HG03097 (cell line): ENCODE measurements at regions not wholly inside any gene's neighbourhood (a gene's known extent, or its start where the extent isn't known, plus 50 kb on each side); places are given as distances from the start of the nearest gene placed in this dataset.
"Not testable (repeated sequence)": the region's sequence is repeated elsewhere in the genome, so short reads cannot be mapped to it uniquely, and the experiment has no call there.

Experiments used
- ATAC-seq: cut with Tn5 transposase; IDR thresholded peaks from one replicate; pipeline ENCODE4 v1.9.1; 2021; ENCODE audit not compliant: unreplicated experiment, low FRiP score

- ATAC-seq: no peak
Observed at GRCh38 chr2:150271952-150272802, 215.3 kb downstream of the RND3 start.

DNA sequence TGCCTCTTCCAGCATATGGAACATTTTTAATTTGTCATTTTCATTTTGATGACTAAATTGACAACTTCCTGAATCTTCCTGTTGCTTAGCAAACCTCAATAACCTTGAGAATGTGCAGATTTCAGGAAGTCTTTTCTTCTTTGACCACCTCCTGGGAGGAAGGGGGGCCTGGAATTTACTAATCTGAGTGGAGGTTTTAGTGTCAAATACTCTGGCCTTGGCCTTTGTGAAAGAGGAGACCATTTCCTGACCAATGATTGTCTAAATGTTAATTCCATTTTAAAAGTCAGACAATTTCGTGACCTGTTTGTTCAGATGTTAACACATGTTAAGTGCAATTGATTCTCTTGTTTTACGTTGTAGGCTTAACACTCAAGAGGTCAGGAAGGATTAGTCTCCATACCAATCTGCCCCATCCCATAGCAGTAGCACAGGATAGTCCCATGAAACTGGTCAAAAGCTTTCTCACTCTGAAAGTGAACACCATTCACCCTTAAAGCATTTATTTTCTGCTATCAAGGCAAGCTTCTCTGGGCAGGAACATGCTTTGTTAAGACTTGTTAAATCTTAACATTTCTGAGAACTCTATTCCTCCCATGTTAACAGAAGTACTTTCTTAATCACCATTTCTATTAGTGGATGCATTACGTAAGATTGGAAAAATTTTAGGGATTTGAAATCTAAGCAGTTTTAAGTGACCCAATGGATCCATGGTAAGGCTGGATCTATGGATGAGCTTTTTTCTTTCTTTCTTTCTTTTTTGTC, 219.6 kb downstream of the RND3 start:
- ATAC-seq: no peak

GRCh38 chr2:150266931-150267330, 220.5 kb downstream of the RND3 start:
- no peak for ATAC-seq

DNA sequence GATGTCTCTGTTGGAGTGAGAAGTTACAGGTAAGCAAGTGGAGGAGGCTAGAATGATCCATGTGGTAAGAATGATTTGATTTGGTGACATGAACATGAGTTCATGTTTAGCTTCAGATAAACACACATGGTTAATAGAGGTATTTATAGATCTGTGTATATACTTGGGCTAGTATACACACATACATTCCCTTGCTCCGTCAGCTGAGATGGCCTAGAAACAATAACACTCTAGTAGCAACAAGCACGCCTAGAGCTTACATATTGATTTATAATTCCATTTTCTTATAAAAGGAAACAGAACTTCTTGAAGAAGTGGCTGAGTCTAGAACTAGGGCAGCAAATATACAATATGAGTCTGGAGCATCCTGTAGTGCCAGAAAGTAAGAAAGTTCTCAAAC, 223.0 kb downstream of the RND3 start:
- ATAC-seq: no peak

DNA sequence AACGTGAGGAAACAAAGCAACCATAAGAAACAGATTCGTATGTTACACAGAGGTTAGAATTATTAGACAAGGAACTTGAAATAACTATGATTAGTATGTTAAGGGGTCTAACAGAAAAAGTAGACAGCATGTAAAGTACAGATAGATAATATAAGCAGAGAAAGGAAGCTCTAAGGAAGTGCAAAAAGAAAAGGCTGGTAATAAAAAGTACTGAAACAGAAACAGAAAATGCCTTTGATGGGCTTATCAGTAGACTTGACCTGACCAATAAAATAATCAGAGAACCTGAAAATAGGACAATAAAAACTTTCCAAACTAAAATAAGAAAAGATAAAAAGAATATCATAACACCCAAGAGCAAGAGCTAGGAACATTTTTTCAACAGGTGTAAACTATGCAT, 225.8 kb downstream of the RND3 start:
- ATAC-seq: no peak

GRCh38 chr2:150260636-150261035, 226.8 kb downstream of the RND3 start:
- no peak for ATAC-seq

DNA sequence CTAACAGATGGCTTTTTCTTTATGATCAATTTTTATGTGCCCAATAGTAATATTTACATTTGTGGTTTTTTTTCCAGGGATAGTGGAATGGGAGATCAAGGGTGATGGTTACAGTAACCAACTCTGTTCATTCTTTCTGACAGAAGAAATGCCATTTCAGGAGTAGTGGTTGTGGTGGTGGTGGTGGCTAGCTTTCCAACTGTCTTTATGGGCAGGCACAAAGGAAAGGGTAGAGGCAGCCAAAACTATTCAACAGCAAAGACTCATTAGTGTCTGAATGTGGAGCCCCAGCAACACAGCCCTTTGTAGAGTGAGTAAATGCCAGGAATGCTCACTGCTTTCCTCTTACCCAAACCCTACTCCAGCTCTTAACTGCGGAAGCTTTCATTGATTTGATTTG, 227.7 kb downstream of the RND3 start:
- no peak for ATAC-seq

- ATAC-seq: no peak
Observed at GRCh38 chr2:150258781-150259307, 228.6 kb downstream of the RND3 start.

DNA sequence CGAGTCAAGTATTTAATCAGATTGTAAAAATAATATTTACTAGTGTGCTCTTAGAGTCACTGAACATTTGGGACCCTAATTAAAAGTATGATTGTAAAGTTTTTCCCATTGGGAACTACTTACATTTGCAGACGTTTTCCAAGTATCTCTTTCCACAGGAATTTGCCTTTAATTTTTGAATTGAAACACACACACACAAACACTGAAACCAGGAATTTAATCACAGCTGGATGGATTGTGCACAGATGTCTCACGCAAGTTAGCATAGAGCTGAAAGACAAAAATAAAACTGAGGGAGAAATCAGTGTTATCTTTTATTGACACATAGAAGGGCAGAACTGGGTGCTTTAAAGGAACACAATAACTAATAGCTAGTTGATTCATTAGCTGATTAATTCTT, 230.7 kb downstream of the RND3 start:
- no peak for ATAC-seq

- ATAC-seq: no peak
Observed at GRCh38 chr2:150255528-150255927, 231.9 kb downstream of the RND3 start.

GRCh38 chr2:150249735-150250134, 237.7 kb downstream of the RND3 start:
- not testable (repeated sequence) for ATAC-seq

DNA sequence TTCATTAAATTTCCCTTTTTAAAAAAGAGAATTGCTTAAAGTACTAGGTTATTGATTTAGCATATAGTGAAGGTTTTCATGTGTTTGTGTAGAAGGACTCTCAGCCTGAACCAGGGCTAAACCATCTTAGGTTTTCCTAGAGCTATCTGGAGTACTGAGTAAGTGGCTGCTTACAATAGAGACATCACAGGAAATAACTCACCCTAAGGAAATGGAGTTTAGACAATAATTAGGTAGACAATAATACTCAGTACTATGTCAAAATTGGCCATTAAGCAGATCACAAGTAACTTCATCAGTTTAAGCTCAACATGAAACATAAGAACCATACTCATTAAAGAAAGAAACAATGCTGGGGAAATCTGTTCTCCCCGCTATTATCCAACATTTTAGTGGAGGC, 240.0 kb downstream of the RND3 start:
- no peak for ATAC-seq

GRCh38 chr2:150234787-150235446, 252.6 kb downstream of the RND3 start:
- ATAC-seq: no peak

GRCh38 chr2:150232871-150233270, 254.6 kb downstream of the RND3 start:
- ATAC-seq: no peak

DNA sequence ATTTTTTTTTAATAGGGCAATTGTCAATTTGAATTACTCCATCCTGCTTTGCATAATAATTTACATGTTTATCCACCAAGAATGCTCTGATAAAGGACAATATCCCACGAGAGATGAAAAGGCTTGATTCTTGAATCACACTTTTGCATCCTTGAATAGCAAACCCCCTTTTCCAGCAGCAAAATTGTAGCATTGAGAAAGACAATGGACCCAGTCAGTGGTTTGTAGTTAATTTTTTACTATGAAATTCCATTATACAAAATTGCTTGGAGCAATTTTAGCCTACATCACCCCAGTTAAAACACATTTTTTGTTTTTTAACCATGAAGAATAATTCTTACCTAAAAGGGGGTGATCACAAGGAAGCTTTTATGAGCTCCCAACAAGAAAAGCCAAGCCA, 255.1 kb downstream of the RND3 start:
- ATAC-seq: no peak

GRCh38 chr2:150230616-150231015, 256.9 kb downstream of the RND3 start:
- ATAC-seq: no peak

DNA sequence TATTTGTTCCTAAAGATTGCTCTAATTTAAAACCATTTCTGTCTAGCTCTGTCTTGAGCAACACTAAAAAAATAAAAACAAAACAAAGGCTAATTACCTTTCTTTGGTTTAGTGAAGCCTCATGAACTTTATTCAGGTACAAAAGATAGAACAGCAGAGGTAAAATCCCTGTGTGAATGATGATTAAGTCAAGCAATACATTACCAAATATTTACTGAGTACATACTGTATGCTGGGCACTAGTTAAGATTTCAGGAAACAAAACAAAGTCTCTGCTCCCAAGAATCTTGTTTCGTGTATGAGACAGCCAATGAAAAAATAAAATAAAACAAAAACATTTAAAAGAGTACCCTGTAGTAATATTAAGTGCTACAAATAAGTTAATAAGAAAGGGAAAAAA, 257.5 kb downstream of the RND3 start:
- no peak for ATAC-seq

- no peak for ATAC-seq
Observed at GRCh38 chr2:150228936-150229335, 258.5 kb downstream of the RND3 start.

GRCh38 chr2:150225030-150225429, 262.4 kb downstream of the RND3 start:
- ATAC-seq: no peak

GRCh38 chr2:150224321-150224720, 263.1 kb downstream of the RND3 start:
- no peak for ATAC-seq

DNA sequence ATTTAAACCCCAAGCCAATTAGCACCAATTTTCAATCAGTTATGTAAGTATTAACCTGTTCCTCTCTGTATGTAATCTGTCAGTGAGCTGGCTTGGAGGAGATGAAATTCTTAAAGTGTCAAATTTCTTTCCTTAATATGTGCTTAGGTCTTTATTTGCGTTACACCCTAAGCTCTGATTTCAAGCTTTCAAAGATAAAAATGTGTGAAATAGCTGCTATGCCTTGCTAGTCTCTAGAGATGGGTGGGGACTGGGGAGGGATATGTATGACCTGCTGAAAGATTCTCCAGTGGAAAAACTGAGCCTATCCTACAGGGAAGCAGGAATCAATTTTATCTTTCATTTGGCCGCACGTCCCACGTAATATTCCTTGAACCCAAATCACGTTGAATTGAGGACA, 264.5 kb downstream of the RND3 start:
- ATAC-seq: no peak
